UCSD-AML1 (cell line): ENCODE measurements at regions not wholly inside any gene's neighbourhood (a gene's known extent, or its start where the extent isn't known, plus 50 kb on each side); places are given as distances from the start of the nearest gene placed in this dataset.

Source experiments
- DNase-seq: peaks from one replicate; lab custom pipeline; 2025; ENCODE audit not compliant: unreplicated experiment; lab: John Stamatoyannopoulos, UW

DNA sequence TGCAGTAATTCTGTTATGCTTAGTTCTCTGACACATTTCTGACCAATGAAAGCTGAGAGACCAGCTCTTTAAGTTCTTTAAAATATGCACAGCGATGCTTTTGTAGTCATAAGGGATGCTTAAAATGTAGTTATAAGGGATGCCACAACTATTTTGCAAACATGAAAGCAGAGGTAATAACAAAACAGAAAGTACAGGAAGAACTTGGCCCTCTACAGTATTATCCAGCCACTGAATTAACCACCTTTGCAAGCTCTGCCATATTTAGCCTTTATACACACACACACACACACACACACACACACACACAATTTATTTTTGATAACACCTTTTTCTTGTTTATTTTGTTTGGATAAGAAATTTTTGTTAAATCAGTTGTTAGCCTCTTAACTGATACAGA lies 590.0 kb downstream of the FAT4 start:
- DNase-seq, result no peak

DNA sequence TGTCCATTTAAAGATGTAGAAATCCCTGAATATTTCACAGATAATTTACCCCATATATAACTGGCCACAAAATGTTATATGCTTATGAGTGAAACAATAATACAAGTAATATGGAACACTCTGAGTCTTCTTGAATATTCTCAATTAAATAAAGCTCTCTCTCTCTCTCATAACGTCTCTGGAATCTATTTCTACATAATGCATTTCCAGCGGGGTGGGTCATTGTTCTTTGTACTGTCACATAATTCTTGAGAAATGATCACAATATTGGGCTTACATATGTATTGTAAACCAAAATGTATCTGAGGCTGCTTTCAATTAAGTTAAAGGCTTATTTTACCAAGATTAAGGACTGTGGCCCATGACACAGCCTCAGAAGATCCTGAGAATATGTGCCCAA lies 596.3 kb downstream of the FAT4 start:
- no peak for DNase-seq

DNA sequence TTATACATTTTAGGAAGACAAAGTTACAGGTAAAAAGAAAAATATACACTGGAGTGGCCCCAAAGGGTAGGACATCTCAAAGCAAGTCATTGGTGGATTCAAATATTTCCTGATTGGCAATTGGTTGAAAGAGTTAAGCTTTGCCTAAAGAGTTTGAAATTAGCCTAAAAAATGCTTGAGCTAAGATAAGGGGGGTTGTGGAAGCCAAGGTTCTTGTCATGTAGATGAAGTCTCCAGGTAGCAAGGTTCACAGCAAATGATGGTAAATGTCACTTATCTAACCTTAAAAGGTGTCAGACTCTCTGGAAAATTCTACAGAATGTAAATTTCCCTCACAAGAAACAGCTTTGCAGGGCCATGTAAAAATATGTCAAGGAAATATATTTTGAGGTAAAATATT lies 596.7 kb downstream of the FAT4 start:
- no peak for DNase-seq

DNA sequence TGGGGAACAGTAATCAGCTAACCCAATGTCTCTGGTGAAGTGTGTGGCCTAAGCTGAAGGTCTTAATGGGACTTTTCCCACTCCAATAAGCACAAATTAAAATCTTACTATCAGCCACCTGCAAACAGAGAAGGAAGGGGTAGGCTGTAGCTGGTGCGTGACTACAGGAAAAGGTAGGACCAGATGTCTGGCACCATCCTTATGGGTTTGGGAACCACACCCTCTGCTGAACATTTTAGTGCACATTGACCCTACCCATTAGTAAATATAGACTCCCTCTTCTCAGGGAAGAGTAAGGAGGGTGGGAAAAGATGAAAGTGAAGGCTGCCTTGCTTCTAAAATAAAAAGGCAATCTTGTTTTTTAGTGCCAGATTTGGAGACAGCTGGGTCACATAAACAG lies 602.8 kb downstream of the FAT4 start:
- no peak for DNase-seq

DNA sequence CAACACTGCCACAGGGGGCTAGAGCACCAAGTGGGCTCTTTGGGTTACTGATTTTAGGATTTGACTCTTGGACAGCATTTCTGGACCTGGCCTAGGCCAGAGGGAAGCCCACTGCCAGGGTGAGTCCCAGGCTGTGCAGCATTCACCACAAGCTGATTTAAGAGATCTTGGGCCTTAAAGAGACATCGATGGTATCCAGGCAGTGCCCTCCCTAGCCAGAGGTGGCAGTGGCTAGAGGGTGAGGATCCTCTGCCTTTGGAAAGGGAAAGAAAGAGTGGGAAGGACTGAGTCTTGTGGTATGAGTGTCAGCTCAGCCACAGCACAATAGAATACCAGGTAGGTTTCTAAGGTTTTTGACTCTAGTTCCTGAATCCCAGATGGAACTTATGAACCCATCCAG lies 613.9 kb downstream of the FAT4 start:
- DNase-seq, result no peak

DNA sequence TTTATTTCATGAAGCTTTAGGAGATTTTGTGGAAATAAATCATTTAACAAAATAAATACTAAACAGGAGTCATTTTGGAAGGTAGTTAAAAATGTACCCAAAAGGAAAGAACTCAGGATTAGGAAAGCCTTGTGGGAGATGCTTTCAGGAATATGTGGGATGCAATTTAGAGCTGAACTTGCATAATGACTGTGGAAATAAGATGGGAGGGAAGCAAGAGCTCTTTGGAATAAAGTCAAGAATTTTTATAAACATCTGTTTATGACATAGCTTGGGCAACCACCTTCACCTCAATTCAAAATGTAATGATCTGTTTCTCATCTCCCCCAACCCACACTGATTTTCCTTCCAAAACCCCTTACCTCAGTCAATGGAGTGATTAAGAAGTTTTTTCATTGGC lies 623.8 kb downstream of the FAT4 start:
- no peak for DNase-seq

DNA sequence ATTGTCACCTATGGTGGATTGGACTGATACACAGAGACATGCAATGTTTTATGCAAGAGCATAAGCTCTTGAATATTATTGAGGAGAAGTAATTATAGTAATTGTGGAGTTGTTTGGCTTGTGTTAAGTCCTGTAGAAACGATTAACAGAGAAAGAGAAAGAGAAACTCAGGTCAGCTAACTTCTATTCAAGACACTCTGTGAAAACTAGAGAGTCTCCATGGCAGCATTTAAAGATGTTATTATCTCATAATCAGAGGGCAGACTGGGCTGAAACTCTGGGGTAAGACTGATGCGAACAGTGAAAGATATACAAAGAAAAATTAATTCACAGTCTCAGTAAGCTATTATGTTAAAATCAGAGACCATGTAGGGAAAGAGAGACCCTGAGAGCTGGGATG lies 625.7 kb downstream of the FAT4 start:
- no peak for DNase-seq

DNA sequence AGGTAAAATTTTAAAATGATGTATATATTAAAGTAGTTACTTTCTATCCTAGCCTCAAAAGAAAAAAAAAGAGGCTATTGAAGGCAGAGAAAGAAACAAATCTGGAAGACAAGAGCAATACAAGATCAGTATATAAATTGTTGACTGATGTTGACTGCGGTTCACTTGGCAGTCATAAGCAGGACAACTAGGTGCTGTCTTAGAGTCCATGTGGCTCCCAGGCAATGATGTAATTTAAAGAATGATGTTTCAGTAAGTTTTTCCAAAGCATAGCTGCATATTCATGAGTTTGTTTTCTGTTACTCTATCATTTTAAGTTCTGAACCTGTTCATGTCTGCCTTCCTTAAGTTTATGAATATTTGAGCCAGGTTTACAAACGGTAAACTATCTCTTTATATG lies 630.2 kb downstream of the FAT4 start:
- DNase-seq, result no peak

DNA sequence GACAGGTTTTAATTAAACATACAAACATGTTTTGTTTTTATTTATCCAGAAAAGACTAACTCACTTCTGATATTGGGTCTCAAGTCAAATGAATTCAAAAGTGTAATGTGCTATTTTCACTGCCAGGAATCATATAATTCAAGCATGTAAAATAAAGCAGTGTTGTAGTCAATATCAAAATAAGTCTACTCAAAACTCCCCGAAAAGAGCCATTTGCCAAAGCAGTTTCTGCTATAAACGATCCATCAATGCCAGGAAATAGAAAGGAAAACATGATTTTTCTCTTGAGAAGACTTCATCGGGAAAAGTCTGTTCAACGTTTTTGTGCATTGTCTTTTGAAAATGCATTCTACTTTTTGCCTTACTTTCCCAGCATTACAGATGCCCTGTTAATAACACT lies 633.3 kb downstream of the FAT4 start:
- DNase-seq, result no peak

DNA sequence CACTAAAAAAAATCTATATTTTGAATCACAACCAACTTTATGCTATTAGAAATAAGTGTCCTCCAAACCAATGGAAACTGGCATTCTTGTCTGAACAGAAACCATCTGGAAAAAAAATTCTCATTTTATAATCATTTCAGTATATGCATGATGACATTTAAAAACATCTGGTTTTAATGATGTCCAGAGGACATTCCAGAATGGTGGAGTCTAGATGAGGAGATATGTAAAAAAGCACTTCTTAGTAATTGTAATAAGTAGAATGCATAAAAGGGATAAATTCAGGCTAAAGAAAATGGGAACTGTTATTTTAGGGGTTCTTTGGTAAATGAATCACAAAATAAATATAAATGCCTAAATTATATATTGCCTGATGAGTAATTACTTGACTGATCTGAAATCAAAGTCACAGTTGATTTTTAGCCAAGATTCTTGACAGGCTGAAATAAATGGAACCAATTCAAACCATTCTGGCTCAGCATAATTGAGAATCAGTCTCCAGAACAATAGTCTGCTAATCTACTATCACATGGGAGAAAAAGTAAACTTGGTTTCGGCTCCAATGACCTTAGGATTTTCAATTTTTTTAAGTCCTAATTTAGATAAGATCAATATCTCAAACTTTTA lies 636.6 kb downstream of the FAT4 start:
- no peak for DNase-seq

DNA sequence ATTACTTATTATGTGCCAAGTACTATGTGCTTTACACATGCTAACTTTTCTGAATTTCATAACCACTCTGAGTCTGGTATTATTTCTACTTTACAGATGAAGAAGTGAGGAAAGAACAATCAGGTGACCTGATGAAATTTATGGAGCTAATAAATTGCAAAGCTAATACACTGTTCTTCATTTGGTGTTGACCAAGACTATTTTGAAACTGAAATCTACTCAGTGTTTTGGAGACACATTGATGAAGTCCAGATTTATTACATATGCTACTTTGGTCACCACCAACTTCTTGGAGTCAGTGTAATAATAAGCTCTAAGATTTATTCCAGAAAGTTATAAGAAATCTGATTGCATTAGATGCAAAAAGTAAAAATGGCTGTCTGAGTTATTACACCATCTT lies 637.9 kb downstream of the FAT4 start:
- DNase-seq, result no peak

DNA sequence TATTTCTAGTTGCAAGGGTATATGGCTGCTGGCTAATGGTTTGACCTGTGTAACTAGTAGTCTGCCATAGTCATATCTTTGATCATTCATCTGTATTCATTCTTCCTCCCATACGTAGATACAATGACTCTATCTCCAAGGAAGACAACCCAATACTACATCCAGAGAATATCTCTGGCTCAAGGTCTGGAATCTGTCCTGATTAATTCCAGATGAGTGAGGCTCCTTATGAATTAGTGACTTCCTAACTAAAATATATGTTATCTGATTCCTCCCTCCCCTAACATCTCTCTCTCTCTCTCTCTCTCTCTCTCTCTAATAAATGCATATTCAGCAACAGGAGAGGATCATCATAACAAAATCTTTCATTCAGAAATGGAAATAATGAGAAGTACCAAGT lies 641.5 kb downstream of the FAT4 start:
- no peak for DNase-seq

DNA sequence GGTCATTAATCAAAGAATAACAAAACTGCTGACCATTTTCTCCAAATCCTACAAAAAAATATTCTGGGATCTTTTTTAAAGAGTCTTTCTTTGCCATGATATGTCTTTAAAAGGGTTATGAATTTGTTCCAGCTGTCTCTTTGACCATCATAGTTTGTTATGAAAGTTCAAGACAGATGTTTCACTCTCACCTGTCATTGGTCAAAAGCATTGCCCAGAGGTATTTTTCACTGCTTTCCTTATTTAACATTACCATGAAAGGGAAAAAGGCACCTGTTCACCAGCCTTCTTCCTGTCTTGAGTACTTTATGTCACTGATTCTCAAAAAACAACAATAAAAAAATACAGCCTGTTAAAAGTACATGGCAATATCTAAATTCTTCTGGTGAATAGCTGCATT lies 643.8 kb downstream of the FAT4 start:
- no peak for DNase-seq

DNA sequence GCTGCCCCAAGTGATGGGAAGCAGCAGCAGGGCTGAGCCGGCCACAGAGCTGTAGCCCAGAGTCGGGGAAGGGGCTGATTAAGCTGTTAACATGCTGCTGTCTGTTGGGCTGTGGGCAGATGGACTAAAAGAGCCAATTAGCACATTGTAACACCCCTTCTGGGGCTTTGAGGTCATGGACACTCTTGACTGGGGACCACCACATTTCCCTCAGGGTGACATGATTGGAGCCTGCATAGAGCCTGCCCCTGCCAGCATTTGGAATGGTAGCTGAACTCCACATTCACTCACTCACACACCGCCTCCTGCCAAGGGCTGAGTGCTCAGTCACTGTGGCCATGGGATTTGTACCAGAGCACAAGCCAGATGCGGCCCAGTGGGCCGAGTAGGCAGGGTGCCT lies 646.9 kb downstream of the FAT4 start:
- DNase-seq, result no peak

DNA sequence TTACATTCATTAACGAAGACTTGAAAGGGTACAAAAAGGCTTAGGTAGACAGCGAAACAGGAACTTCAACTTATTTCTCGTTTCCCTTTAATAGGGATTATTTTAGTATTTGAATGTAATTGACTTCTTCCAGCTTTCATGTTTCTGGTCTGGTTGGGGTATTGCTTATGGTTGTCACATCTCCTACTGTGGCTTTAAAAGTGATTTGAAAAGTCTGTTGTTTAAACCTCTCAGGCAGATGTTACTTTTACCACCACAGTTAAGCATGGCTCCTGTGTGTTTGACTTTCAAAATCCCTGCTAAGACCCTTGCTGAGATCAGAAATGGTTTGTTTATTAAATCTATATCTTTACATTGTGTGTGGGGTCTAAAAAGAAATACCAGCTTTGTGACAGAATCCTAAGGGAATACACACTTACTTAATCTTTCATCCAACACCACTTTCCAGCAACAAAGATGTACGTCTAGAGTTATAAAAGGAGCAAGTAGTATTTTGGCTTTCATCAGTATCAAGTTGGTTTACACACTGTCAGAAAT lies 661.2 kb downstream of the FAT4 start:
- no peak for DNase-seq

DNA sequence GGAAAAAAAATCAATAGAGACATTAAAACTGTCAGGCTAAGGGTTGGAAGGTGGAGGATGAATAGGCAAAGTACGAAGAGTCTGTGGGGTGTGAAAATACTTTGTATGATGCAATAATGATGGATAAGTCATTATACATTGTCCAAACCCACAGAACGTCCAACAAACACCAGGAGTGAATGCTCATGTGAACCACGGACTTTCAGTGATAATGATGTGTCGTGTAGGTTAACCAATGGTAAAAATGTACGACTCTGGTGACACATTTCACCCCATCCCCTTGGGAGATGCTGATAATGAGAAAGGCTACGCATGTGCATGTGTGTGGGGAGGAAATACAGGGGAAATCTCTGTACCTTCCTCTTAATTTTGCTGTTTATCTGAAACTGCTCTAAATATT lies 665.2 kb downstream of the FAT4 start:
- DNase-seq, result no peak

DNA sequence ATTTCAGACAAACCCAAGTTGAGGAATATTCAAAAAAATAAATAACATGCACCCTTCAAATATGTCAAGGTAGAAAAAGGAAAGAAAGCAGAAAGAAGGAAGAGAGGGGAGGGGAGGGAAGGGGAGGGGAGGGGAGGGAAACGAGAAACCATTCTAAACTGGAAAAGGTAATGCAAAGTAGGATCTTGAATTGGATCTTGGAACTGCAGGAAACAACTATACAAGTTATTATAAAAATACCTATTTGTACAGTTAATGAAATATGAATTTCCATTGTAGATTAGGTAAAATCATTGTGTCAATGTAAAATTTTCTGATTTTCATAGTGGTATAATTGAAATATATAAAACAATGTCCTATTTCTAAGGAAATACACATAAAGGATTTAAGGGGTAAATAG lies 668.4 kb downstream of the FAT4 start:
- DNase-seq, result no peak

DNA sequence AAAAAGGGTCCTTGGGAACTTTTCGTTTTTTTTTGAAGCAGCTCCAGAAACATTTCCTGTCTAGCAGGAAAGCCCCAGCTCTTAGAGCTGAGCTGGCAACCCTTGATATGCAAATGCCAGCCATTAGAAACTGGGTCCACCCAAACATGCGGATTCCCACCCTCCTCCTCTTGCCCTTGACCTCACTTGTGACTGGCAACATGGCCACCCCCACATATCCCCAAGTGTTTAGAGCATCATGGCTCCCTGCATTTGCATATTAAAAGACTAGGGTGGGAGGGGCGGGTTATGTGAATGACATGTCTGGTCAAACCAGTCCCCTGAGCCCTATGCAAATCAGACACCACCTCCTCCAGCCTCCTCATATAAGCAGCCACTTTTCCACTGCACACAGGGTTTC lies 671.1 kb downstream of the FAT4 start:
- no peak for DNase-seq

DNA sequence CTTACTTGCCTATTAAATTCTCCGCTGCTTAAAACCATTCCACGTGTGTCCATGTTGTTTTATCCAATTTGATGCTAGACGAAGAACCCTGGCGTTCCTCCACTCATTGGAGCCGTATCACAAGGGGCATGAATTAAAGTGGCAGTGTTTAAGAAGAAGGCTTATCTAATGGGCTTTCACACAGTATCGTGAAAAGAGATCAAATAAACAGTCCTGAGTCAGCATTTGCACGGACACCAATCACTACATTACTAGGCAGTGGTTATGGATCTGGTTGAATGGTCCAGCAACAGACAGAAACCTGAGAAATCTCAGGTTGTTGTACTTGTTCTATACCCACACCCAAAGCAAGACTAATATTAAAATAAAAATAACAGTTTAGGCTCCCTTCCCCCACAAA lies 671.6 kb downstream of the FAT4 start:
- no peak for DNase-seq

DNA sequence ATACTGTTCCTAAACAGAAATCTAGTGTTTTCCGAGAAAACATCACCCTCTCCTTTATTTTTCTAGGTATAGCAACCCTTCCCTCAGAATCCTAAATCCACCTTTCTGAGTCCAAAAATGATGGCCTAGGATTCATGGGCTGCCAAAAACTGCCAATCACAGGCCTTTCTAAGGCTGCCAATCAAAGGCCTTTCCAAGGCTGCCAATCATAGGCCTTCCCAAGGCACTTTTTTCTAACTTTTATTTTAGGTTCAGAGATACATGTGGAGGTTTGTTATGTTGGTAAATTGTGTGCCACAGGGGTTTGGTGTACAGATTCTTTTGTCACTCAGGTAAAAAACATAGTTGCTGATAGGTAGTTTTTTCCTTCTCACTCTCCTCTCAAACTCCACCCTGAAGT lies 673.7 kb downstream of the FAT4 start:
- DNase-seq, result no peak

DNA sequence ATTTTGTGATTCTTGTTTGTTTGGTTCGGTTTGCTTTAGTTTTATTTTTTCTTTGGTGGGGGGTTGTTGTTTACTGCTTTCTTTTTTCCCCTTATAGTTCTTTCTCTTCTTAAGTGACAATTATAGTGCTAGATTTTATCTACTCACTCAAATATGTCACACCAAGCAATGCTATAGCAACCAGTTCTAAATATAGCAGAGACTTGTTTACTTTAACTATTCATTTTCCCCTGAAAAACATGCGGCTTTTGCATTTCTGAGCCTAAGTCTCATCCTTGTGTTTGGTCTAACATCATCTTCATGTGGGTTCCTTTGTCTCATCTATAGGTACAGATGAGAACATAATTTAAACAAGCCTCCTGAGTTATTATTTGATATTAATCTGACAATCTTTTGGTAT lies 676.6 kb downstream of the FAT4 start:
- DNase-seq, result no peak

DNA sequence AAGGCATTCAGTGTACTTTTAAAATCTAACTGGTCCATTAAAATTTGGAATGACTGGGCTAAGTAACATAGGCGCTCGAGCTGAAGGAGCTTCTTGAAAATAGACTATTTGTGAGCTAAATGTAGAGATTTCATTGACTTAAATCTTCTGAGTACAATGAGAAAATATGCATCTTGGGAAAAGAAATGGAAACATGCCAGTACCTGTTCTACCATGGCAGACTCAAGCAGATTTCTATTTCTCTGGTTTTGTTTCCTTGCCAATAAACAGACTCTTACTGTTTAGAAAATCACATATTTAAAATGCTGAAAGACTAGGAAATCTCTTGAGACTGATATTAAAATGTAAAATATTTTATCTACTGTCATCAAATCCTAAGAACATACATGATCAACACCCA lies 678.1 kb downstream of the FAT4 start:
- DNase-seq, result no peak

DNA sequence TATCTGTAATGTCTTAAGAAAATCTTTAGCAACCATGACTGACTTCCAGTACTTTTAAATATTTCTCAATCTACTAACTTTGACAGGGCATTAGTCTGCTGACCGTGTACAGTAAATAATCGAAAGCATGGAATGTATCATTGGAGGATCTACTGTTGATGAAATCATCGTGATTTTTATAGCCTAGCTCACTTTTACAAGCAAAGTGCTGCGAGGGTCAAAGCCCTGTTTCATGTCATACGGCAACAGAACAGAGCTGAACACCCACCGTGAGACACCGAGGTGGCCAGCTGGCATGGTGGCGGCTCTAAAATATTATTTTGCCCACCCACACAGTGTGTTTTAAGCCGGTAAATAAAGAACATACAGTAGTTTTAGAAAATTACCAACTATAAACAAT lies 679.3 kb downstream of the FAT4 start:
- DNase-seq, result no peak

DNA sequence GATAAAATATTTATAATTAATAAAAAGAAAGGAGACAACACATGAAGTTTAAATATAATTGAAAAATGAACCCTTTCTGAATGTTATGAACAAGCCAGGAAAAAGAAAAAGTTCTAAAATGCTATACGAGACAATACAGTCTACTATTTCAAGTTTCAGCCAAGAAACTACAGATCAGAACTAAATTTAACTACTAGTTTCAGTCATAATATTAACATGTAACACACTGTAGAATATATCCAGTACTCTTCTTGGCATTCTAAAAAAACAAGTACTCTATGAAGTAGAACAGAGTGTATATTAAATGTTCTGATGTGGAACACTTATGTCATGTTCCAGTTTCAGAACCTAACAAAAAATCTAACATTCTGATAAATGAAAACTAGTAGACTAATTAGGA lies 679.7 kb downstream of the FAT4 start:
- DNase-seq, result no peak
